ENCODE measurements at regions not wholly inside any gene's neighbourhood (a gene's known extent, or its start where the extent isn't known, plus 50 kb on each side); places are given as distances from the start of the nearest gene placed in this dataset.

- TF ChIP-seq RCOR1 (IDR thresholded peaks at IDR 0.05; ENCODE audit: insufficient replicate concordance, low read length): no peak
- no peak for TF ChIP-seq POLR2A (IDR thresholded peaks at IDR 0.05; ENCODE audit: low read depth, low read length)
- no peak for TF ChIP-seq CTCF (conservative IDR thresholded peaks at IDR 0.05; ENCODE audit: low read depth, low read length)
- TF ChIP-seq, protein P1, sequence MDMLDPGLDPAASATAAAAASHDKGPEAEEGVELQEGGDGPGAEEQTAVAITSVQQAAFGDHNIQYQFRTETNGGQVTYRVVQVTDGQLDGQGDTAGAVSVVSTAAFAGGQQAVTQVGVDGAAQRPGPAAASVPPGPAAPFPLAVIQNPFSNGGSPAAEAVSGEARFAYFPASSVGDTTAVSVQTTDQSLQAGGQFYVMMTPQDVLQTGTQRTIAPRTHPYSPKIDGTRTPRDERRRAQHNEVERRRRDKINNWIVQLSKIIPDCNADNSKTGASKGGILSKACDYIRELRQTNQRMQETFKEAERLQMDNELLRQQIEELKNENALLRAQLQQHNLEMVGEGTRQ (IDR thresholded peaks at IDR 0.05; ENCODE audit: low read depth, low read length): no peak
- no peak for TF ChIP-seq FOS (IDR thresholded peaks at IDR 0.05; ENCODE audit: low read depth, low read length)
- TF ChIP-seq MAZ (IDR thresholded peaks at IDR 0.05; ENCODE audit: borderline replicate concordance, low read depth, low read length): no peak
- no peak for TF ChIP-seq RAD21 (IDR thresholded peaks at IDR 0.05; ENCODE audit: low read length)
These were observed 374.3 kb downstream of the VPS13C start for GRCh38 chr15:61685971-61686370.
